ENCODE measurements at regions not wholly inside any gene's neighbourhood (a gene's known extent, or its start where the extent isn't known, plus 50 kb on each side); places are given as distances from the start of the nearest gene placed in this dataset.

DNA sequence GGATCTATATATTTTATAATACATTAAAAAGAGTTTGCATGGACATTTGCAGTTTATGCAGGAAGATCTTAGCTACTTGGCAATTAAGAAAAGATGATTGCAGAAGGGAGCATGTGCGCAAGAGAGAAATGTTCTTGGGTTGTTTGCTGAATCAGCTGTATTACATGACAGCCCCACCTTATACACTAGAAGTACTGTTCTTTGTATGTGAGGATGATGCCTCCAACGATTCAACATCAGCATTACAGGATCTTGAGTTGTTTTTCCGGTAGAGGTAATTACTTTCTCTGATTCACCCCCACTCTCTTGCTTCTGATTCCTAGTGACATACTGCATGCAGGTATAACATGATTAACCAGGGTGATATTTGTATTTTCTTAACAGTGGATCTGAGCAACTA is 140.8 kb downstream of the PCDH7 start:
- no peak for DNase-seq (ENCODE audit: low read depth)
- TF ChIP-seq, protein P1, sequence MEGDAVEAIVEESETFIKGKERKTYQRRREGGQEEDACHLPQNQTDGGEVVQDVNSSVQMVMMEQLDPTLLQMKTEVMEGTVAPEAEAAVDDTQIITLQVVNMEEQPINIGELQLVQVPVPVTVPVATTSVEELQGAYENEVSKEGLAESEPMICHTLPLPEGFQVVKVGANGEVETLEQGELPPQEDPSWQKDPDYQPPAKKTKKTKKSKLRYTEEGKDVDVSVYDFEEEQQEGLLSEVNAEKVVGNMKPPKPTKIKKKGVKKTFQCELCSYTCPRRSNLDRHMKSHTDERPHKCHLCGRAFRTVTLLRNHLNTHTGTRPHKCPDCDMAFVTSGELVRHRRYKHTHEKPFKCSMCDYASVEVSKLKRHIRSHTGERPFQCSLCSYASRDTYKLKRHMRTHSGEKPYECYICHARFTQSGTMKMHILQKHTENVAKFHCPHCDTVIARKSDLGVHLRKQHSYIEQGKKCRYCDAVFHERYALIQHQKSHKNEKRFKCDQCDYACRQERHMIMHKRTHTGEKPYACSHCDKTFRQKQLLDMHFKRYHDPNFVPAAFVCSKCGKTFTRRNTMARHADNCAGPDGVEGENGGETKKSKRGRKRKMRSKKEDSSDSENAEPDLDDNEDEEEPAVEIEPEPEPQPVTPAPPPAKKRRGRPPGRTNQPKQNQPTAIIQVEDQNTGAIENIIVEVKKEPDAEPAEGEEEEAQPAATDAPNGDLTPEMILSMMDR (conservative IDR thresholded peaks at IDR 0.05; ENCODE audit: low read length): no peak
- no peak overlapping the region for H3K4me3 ChIP-seq (ENCODE audit: low read length)

- TF ChIP-seq, protein P1 (conservative IDR thresholded peaks at IDR 0.05; ENCODE audit: low read length): no peak
- H3K4me3 ChIP-seq (ENCODE audit: low read length): no peak overlapping the region
- DNase-seq (ENCODE audit: low read depth): no peak
These were observed 142.0 kb downstream of the PCDH7 start for GRCh38 chr4:30862196-30862595.

GRCh38 chr4:30863021-30863420 is 142.9 kb downstream of the PCDH7 start:
- peak; percentile 8 for DNase-seq (ENCODE audit: low read depth)
- TF ChIP-seq, protein P1 (conservative IDR thresholded peaks at IDR 0.05; ENCODE audit: low read length): no peak
- no peak overlapping the region for H3K4me3 ChIP-seq (ENCODE audit: low read length)

- no peak for DNase-seq (ENCODE audit: low read depth)
- TF ChIP-seq, protein P1 (conservative IDR thresholded peaks at IDR 0.05; ENCODE audit: low read length): no peak
- H3K4me3 ChIP-seq (ENCODE audit: low read length): no peak overlapping the region
These were observed 145.5 kb downstream of the PCDH7 start for GRCh38 chr4:30865691-30866090.

DNA sequence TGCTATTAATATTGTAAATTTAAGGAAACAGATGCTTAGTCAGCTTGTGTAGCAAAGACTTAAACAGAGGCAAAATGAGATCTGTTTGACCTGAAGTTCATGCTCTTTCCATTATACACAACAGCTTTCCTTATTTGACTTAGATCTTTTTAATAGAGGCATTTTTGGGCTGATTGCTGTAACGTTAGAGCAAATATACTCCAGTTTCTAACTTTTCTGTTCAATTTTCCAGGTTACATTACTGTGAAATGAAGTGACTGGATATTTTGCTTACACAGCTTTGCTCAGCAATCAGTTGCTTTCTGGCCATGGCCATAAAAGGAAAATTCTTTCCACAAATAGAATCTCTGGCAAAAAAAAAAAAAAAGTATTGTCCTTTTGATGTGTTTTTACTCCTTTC is 146.2 kb downstream of the PCDH7 start:
- TF ChIP-seq, protein P1 (conservative IDR thresholded peaks at IDR 0.05; ENCODE audit: low read length): no peak
- no peak for DNase-seq (ENCODE audit: low read depth)
- H3K4me3 ChIP-seq (ENCODE audit: low read length): no peak overlapping the region

DNA sequence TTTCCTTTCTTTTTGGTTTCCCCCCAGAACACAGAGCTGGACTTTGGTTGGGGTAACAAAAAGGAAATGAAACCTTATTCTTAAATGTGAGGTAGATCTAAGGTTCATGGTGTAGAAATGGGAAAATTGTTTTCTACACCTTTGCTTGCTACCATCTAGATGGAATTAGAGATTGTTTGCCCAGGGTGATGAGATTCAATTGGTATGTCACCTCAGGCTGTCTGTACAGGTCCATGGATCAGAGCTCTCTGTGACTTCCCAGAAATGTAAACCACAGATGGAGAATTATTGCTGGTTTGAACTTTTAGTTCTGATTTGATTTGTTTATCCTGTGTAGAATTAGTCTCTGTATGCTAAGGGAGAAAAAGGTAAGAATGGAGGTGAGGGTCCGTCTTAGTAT is 146.7 kb downstream of the PCDH7 start:
- H3K4me3 ChIP-seq (ENCODE audit: low read length): no peak overlapping the region
- TF ChIP-seq, protein P1 (conservative IDR thresholded peaks at IDR 0.05; ENCODE audit: low read length): no peak
- no peak for DNase-seq (ENCODE audit: low read depth)

DNA sequence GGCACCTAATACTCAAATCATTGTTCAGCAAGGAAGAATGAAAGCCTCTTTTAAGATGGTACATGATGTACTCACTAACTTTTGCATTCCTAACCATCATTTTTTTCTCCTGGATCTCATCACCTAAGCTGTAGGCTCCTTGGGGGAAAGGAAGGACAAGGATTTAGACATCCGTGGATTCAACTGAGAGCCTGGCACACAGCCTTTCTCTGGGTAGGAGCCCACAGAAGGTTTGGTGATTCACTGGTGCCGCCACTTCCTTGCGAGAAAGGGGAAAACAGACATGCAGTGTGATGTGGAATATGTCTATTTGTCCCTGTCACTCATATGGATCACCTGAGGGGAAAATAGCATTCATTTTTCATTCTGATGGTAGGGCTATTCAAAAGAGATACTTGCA is 147.3 kb downstream of the PCDH7 start:
- no peak overlapping the region for H3K4me3 ChIP-seq (ENCODE audit: low read length)
- DNase-seq (ENCODE audit: low read depth): no peak
- TF ChIP-seq, protein P1 (conservative IDR thresholded peaks at IDR 0.05; ENCODE audit: low read length): no peak
